ENCODE measurements at regions not wholly inside any gene's neighbourhood (a gene's known extent, or its start where the extent isn't known, plus 50 kb on each side); places are given as distances from the start of the nearest gene placed in this dataset.

- DNase-seq = no peak
These were observed 1199.3 kb downstream of the PCDH17 start for GRCh38 chr13:58830841-58831240.

- no peak for DNase-seq
These were observed 1207.1 kb downstream of the PCDH17 start for GRCh38 chr13:58838615-58839014.

- no peak for DNase-seq
These were observed 1211.5 kb downstream of the PCDH17 start for GRCh38 chr13:58843071-58843470.

GRCh38 chr13:58843567-58843966 is 1212.0 kb downstream of the PCDH17 start:
- no peak for DNase-seq

GRCh38 chr13:58850161-58850560 is 1218.6 kb downstream of the PCDH17 start:
- DNase-seq = no peak

GRCh38 chr13:58852076-58852475 is 1220.5 kb downstream of the PCDH17 start:
- no peak for DNase-seq

- DNase-seq = no peak
These were observed 1223.7 kb downstream of the PCDH17 start for GRCh38 chr13:58855283-58855682.

GRCh38 chr13:58858870-58859371 is 1227.4 kb downstream of the PCDH17 start:
- no peak for DNase-seq

- no peak for DNase-seq
These were observed 1233.7 kb downstream of the PCDH17 start for GRCh38 chr13:58865286-58865685.

- DNase-seq = no peak
These were observed 1238.0 kb downstream of the PCDH17 start for GRCh38 chr13:58869566-58869965.

GRCh38 chr13:58876473-58876872 is 1244.9 kb downstream of the PCDH17 start:
- no peak for DNase-seq

GRCh38 chr13:58879114-58879513 is 1247.6 kb downstream of the PCDH17 start:
- DNase-seq = no peak

- DNase-seq = no peak
These were observed 1251.0 kb downstream of the PCDH17 start for GRCh38 chr13:58882516-58882915.

GRCh38 chr13:58883405-58883804 is 1251.9 kb downstream of the PCDH17 start:
- DNase-seq = no peak

- no peak for DNase-seq
These were observed 1253.0 kb downstream of the PCDH17 start for GRCh38 chr13:58884353-58885209.

- DNase-seq = no peak
These were observed 1257.9 kb downstream of the PCDH17 start for GRCh38 chr13:58889474-58889873.

GRCh38 chr13:58893396-58893795 is 1261.9 kb downstream of the PCDH17 start:
- no peak for DNase-seq

- DNase-seq = no peak
These were observed 1257.3 kb downstream of the DIAPH3 start for GRCh38 chr13:58906329-58907007.

- DNase-seq = no peak
These were observed 1256.4 kb downstream of the DIAPH3 start for GRCh38 chr13:58907347-58907746.

- no peak for DNase-seq
These were observed 1255.6 kb downstream of the DIAPH3 start for GRCh38 chr13:58908019-58908679.

- no peak for DNase-seq
These were observed 1244.2 kb downstream of the DIAPH3 start for GRCh38 chr13:58919551-58919950.

- no peak for DNase-seq
These were observed 1242.6 kb downstream of the DIAPH3 start for GRCh38 chr13:58921129-58921528.

- no peak for DNase-seq
These were observed 1236.9 kb downstream of the DIAPH3 start for GRCh38 chr13:58926858-58927257.

- no peak for DNase-seq
These were observed 1230.3 kb downstream of the DIAPH3 start for GRCh38 chr13:58933475-58933874.
